ENCODE measurements at regions not wholly inside any gene's neighbourhood (a gene's known extent, or its start where the extent isn't known, plus 50 kb on each side); places are given as distances from the start of the nearest gene placed in this dataset.

- no peak for TF ChIP-seq EZH2phosphoT487 (IDR thresholded peaks at IDR 0.05; ENCODE audit: low read depth, severe bottlenecking, unreplicated experiment)
- TF ChIP-seq CTCF (IDR thresholded peaks at IDR 0.05; ENCODE audit: poor library complexity) = no peak
These were observed 237.6 kb upstream of the TCERG1L start for GRCh38 chr10:131549116-131549515.
